ENCODE measurements at regions not wholly inside any gene's neighbourhood (a gene's known extent, or its start where the extent isn't known, plus 50 kb on each side); places are given as distances from the start of the nearest gene placed in this dataset.
A peak's percentile ranks its signal among the peaks of the same experiment; 100 is the strongest.

DNA sequence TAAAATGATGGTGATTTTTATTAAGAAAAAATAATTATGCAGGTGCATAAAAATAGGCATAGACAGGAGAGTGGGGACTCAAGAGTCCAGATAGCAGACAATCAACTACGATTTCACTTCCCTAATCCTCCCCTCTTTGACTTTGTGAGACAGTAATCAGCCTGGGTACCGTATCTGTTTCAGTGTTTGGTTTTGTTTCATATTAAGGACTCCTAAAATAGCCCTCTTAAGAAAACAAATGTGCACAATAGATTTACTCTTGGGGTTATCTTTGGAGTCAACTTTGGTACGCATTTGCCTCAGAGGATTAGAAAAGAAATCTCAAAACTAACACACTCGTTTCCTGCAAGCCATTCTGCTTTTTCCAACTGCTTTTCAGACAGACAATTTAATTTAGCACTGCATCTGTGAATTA, 96.3 kb downstream of the ZNF608 start:
- DNase-seq (ENCODE audit: low read depth, low spot score): no peak
- H3K4me3 ChIP-seq (ENCODE audit: low read length): no peak overlapping the region

DNA sequence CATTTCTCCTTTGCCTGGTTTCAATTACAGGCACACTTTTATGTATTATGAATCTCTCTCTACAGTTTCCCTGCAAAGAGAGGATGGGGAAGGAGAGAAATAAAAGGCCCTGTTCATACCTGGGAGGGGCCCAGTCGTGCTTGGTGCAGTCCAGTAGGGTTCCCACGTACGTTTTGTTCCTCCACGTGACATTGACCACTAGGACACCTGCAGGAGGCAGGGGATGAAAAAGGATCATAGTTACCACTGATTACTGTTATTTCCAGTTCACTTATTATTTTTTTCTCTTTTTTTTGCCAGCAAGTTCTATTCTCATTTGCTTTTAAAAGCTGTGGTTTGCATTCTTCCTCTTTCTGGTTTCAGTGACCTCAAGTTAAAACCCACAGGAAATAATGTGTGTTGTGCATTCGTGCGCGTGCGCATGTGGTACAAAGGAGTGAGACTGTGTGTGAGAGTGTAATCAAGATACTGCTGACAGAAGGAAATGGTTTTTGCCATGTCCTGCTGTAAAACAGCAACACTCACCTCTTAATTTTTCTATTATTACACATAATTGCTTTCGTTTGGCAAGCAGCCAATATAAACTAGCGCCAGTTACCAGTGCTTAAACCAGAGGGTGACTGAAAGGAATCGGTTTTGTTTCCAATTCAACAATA, 96.8 kb downstream of the ZNF608 start:
- H3K4me3 ChIP-seq (ENCODE audit: low read length): no peak overlapping the region
- DNase-seq (ENCODE audit: low read depth, low spot score): peak; percentile 95

DNA sequence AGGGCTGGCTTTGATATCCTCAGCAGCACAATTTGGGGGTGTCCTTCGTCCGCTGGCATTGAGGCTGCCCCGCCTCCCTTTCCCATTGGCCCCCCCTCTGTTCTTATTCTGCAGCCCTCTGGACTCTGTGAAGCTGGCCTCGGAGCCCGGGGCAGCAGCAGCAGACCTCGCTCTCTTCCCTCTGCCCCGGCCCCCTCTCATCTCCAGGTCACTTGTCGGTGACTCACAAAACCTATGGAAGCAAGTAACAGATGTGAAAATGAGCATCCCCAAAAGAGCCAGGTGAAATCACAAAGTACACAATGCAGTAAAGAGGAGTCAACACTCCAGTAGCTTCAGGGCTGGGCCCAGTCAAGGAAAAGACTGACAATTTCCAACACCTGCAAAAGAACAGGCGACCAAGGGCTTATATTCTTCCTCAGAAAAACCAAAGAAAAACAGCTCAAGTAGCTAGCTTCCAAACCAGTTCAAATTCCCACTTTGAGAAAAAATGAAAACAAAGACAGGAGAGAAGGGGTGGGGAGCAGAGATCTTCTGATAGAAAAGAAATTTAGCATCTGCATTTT, 97.5 kb downstream of the ZNF608 start:
- H3K4me3 ChIP-seq (ENCODE audit: low read length): no peak overlapping the region
- no peak for DNase-seq (ENCODE audit: low read depth, low spot score)

DNA sequence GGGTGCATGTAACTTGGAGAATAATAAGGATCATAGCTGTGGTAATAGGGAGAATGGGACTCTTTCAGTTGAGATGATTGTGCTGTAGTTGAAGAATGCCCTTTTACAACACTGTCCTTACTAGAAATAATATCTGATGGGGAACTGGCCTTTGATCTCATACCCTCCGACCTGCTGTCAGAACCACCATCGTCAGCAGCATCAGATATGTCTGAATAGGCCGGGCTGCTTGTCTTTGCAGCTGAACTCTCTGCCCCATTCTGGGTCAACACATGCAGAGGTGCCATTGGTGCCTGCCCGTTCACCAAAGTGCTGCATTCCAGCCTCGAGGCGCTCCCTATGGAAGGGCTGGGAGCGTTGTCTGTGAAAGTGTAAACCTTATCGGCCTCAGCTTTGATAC, 99.1 kb downstream of the ZNF608 start:
- DNase-seq (ENCODE audit: low read depth, low spot score): no peak
- no peak overlapping the region for H3K4me3 ChIP-seq (ENCODE audit: low read length)

DNA sequence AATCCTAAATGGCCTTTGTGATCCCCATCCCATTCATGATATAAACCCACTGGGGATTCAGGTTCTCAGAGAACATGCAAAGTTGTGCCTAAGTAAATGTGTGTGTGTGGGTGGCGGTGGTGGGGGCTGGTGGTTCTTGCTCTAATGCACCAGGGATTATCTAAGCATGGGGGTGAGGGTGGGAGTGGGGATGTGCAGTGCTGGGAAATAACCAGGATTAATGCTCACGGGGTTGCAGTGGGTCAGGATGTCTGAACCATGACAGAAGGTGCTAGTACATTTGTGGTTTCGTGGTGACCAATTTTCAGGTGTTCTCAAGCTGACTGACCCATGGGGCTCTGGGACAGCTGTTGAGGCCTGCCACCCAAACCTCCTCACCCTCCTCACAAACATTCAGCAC, 101.0 kb downstream of the ZNF608 start:
- H3K4me3 ChIP-seq (ENCODE audit: low read length): no peak overlapping the region
- DNase-seq (ENCODE audit: low read depth, low spot score): no peak

DNA sequence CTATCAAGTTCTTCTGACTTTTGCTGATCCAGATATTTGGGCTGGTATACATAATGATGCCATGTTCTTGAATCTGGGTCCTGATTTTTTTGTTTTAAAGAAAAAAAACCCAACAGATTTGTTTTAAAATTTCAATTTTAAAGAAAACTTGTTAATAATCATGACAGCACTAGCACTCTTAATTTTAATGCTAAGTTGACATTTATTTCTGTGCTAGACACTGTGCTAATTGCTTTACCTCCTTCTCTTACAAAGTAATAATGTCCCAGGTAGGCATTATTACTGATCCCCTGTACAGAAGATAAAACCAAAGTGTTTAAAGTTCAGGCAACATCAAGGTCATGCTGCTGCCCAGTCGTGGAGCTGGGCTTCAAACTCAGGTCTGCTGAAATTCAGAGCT, 101.9 kb downstream of the ZNF608 start:
- DNase-seq (ENCODE audit: low read depth, low spot score): no peak
- no peak overlapping the region for H3K4me3 ChIP-seq (ENCODE audit: low read length)

DNA sequence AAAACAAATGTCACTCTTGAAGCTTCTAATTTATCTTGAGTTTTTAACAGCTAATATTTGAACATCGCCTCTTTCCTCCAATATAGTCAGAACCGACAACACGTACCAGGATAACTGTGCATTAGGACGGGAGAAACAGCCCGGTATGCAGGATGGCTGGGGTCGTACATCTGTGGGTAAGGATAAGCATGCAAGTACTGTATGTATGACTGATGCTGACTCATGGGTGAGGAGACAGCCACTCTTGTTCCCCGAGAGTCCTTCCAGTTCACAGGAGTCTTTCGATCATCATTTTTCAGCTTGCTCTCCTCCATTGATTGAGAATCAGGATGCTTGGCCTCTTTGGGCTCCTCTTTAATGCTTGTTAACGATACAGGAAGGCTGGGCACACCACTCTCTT, 102.3 kb downstream of the ZNF608 start:
- DNase-seq (ENCODE audit: low read depth, low spot score): no peak
- no peak overlapping the region for H3K4me3 ChIP-seq (ENCODE audit: low read length)

DNA sequence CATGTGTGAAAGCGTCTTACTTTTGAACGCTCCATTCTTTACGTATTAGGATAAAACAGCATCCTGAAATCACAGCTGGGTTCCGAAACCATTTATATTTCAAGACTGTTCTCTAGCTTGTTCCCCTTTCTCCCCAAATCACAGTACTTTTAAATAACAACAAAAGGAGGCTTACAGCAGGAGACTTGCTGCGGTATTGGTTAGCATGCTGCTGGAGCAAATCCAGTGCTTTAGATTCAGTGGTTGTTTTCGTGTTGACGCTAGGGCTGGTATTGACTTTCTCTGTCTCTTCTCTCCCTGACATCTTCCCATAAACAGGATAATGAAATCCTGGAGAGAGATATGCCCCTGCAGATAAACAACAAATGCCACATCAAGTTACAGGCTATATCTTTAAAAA, 103.1 kb downstream of the ZNF608 start:
- no peak for DNase-seq (ENCODE audit: low read depth, low spot score)
- no peak overlapping the region for H3K4me3 ChIP-seq (ENCODE audit: low read length)

DNA sequence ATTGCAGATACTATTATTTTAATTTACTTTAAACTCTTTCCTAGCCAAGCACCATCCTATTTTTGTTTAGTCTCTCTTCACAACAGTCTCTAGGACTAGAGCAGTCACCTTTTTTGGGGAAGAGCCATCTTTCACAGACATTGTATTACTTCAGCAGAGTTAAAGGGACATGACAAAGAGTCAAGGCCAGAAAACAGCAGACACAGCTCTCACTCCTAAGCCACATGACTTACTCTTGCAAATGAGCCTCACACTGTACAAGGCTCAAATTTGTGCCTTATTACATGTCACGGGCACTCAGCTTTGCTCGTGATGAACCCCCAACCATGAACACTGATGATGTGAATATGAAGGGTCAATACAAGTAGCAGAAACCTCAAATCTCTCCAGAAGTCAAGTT, 104.3 kb downstream of the ZNF608 start:
- no peak overlapping the region for H3K4me3 ChIP-seq (ENCODE audit: low read length)
- DNase-seq (ENCODE audit: low read depth, low spot score): no peak

DNA sequence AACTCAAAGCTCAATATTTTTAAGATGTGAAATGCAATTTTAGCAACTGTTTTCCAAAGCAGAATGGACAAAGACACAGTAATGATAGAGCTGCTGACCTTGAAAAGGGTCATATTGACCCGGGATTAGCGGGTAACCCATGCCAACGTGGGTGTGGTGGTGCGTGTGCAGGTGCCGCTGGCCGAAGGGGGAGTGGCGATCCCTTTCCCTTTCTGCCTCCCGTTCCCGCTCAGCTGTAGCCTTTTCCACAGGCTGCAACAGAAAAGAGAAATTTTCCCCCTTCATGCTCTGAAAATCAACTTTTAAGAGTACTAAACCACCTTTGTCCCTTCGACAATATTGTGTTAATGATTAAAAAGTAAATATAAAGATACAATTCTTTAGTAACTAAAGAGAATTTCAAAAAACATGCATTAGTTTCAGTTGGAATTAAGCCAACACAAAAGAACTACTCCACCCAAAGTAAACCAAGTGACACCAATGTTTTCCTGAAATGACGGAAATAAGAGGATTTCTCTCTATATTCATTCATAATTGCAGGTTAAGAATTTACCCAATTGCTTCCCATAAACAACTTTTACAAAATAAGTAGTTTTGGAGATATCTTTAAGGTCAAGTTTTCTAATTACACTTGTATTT, 105.2 kb downstream of the ZNF608 start:
- DNase-seq (ENCODE audit: low read depth, low spot score): no peak
- H3K4me3 ChIP-seq (ENCODE audit: low read length): no peak overlapping the region

DNA sequence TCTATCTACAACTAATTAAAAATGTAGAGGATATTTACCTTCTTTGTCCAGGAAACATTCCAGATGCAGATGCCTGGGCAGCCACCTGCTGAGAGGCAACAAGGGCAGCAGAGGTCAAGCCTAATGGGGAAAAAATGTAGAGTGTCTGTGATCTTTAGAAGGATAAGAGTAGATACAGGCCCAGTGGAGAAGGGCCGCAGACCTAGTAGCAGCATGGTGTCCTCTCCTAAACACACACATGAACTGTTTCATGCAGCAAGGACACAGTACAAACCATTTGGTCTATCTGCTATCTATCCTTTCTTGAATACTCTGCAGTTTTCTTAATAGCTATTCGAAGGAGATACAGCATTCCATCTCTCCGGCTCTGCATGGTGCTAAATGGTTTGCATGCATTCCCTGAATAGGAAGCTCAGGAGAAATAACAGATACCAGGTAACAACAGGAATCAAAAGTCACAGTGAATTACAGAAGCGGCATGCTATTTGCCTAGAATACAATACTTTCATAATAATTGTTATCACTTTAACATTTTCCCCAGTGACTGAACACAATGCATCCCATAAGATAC, 107.3 kb downstream of the ZNF608 start:
- H3K4me3 ChIP-seq (ENCODE audit: low read length): no peak overlapping the region
- no peak for DNase-seq (ENCODE audit: low read depth, low spot score)

DNA sequence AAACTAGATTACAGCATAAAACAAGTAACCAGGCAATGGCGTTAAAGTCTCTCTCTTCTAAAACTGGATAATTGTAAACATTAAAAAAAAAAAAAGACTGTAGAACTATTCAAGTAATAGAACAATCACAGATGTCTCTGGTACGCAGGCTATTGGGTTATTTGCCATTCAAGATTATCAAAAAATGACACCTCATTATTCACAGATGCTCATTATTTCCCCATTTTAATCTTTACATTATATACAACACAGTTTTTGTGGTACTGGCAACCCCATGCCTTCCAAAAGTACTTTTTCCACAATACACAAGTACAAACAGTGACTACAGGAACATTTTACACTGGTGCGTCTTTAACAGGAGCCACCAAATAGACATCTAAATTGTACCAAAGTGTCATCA, 109.4 kb downstream of the ZNF608 start:
- no peak overlapping the region for H3K4me3 ChIP-seq (ENCODE audit: low read length)
- DNase-seq (ENCODE audit: low read depth, low spot score): no peak

DNA sequence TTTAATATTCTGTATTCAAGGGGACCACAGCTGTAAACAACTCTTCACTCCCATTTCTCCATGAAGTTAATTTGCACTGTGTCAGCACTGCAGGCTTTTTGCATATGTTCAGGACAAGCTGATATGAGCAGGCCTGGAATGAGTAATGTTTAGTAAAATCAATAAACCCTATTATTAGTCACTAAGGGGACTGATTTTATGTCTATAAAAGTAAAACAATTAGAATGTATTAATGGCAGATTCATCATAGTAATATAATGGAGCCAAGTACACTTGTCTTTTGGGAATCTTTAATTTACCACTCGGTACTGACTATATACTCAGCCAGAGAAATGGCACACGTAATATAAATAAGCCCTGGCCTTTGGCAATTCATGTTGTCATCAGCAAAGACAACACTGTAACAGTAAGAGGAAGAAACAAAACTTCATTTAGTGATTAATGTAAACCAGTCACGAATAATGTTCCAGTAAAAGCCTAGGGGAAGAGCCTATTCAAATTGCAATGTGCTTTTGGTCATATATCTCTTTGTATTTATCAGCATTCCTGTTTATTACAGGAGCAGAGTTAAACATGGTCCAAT, 111.6 kb downstream of the ZNF608 start:
- no peak overlapping the region for H3K4me3 ChIP-seq (ENCODE audit: low read length)
- DNase-seq (ENCODE audit: low read depth, low spot score): no peak

DNA sequence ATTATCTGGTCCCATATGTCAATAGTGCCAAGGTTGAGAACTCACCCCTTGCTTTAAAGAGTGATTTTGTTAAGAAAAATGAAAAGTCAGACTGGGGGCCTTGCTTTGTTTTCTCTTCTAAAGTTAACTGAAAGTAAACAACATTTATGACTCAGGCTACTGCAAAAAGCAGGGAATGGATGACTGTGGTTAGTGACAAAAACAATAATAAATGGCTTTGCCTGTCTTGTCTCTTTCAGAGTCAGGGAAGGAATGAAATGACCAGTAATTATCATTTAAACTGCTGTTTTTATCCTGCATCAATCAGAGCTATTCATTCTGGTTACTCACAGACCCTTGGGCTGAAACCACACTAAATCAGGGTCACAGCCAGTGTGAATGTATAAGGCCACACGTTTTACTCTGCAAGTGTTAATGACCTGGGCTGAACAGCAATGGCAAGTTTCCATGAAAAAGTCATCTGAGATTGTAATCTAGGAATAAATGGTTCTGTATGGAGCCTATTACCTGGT, 112.2 kb downstream of the ZNF608 start:
- no peak overlapping the region for H3K4me3 ChIP-seq (ENCODE audit: low read length)
- DNase-seq (ENCODE audit: low read depth, low spot score): no peak

DNA sequence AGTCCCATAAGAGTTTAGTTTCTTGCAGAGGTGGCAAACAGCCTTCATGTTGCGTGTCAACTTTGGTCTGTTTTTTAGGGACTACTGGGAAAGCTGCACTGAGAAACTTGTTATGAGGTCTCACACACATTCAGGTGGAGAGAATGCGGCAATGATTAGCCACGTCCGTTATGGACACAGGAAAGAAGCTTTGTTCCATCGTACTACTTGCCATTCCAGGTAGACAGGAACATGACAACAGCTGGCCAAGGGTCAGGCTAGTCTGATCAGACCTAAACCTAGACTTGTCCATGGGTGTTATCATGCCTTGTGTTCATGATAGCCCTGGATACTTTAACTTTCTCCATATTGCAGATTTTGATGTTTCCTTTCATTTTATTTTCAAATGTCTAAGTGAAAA, 113.2 kb downstream of the ZNF608 start:
- no peak for DNase-seq (ENCODE audit: low read depth, low spot score)

DNA sequence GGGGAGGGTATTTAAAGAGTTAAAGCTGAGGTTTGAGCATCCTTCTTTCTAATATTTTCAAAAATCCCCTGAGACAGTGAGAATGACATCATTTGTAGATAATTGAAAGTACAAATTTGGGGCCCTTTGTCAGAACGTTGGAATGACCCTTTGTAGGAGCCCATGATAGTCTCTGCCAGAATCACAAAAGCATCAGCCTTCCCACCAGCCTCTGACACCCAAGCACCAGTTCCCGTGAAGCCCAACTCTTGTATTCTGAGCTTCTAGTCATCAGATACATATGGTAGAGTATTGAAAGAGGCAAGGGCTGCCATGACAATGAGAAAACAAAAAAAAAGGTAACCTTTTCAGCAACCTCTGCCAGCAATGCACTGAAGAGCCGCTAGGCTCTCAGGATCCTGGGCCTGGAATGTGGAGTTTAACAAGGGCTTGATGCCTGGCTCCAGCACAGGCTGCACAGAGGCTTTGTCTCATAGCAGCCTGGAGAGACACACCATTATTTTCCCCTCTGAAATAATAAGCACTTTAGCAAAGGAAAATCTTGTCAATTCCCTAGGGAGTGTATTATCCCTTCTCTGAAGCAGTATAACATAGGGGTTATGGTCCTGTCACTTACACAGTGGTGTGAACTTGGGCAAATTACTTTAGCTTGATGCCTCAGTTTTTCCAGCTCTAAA, 114.4 kb downstream of the ZNF608 start:
- H3K4me3 ChIP-seq (ENCODE audit: low read length): no peak overlapping the region
- no peak for DNase-seq (ENCODE audit: low read depth, low spot score)

More for the DNA sequence above, 113.2 kb downstream of the ZNF608 start:
- H3K4me3 ChIP-seq (ENCODE audit: low read length): no peak overlapping the region

DNA sequence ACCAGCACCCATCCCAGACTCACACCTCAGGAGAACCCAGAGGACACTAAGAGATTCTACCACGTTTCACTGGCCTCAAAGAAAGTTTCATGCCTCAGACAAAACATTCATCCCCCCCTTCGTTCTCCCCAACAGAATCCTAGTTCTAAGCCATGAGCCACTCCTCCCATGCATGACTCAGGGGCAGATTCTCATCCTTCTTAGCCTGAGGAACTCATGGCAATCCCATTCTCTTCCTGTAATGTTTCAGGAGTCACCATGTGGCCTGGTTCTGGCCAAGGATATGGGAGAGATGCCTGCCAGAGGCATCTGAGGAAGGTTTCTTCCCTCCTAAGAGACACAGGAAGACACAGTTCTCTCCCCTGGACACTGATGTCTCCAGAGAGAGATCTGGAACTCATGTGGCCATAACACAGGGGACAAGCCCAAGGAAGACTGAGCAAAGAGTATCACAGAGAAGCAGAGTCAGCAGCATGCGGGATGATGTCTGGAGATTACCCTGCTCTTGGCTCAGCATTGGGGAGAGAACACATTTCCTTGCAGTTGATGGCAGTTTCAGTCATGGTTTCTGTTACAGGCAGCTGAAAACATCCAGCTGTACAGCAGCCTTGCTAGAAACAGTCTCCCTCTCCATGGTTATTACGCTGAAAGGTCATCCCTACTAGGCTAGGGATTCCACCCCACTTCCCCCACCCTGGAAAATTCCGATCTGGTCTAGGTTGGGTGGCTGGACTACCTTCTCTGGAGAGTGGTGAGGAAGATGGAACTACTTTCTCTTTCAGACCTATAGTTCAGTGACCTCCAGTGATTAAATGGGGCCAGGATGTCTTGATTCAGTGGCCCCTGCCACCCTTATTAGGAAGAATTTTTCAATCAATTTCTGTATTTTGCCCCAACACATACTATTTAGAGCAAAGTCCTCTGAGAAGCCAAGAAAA, 115.4 kb downstream of the ZNF608 start:
- H3K4me3 ChIP-seq (ENCODE audit: low read length): no peak overlapping the region
- DNase-seq (ENCODE audit: low read depth, low spot score): no peak
